ENCODE measurements at regions not wholly inside any gene's neighbourhood (a gene's known extent, or its start where the extent isn't known, plus 50 kb on each side); places are given as distances from the start of the nearest gene placed in this dataset.

DNA sequence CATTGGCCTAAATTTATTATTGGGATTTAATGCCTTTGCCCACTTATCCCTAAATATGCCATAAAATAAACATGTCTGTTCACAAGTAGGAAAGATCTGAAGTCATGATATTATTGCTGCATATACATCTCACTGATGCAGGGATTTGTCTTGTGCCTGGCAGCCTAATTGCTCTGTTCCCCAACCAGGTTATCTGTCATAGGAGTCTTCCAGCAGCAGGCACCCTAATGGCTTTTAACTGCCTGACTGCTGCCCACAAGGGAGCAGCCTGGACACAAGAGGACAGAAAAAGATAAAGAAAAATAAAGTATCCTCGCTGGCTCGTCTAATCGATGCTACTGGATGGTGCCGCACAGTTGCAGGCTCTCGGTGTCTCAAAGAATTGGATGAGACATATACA, 337.6 kb upstream of the FAR2 start:
- no peak overlapping the region for H3K4me3 ChIP-seq (ENCODE audit: low read length)
- ATAC-seq = no peak
- no peak overlapping the region for H3K27ac Mint-ChIP-seq
- H3K4me3 Mint-ChIP-seq = no peak overlapping the region
- 95% methylated on average over 5 of the region's 5 CpGs for WGBS (ENCODE audit: insufficient coverage)
- intact Hi-C loops (cut with micrococcal nuclease) = no loop called here
- H3K36me3 Mint-ChIP-seq = no peaks in the 10 kb centered on the region
- H3K9me3 ChIP-seq (ENCODE audit: control insufficient read depth, insufficient read depth, low read length) = no peaks in the 10 kb centered on the region
- peaks cover 0 to 9% of the 10 kb centered on the region in 2 donors for H3K9me3 Mint-ChIP-seq
- H3K4me1 ChIP-seq (ENCODE audit: control insufficient read depth, insufficient read depth, low read length) = no peaks in the 10 kb centered on the region
- peaks cover 0 to 3% of the 10 kb centered on the region in 2 donors for H3K27me3 Mint-ChIP-seq (ENCODE audit: low read depth in 2 of 2)
- no peaks in the 10 kb centered on the region for H3K36me3 ChIP-seq (ENCODE audit: control insufficient read depth, insufficient read depth, low read length)
- H3K4me1 Mint-ChIP-seq = no peaks in the 10 kb centered on the region
- no peak overlapping the region for H3K27ac ChIP-seq (ENCODE audit: low read length)
- H3K27me3 ChIP-seq (ENCODE audit: control insufficient read depth, insufficient read depth, low read length) = no peaks in the 10 kb centered on the region
- DNase-seq = no peak
- TF ChIP-seq, protein P1, sequence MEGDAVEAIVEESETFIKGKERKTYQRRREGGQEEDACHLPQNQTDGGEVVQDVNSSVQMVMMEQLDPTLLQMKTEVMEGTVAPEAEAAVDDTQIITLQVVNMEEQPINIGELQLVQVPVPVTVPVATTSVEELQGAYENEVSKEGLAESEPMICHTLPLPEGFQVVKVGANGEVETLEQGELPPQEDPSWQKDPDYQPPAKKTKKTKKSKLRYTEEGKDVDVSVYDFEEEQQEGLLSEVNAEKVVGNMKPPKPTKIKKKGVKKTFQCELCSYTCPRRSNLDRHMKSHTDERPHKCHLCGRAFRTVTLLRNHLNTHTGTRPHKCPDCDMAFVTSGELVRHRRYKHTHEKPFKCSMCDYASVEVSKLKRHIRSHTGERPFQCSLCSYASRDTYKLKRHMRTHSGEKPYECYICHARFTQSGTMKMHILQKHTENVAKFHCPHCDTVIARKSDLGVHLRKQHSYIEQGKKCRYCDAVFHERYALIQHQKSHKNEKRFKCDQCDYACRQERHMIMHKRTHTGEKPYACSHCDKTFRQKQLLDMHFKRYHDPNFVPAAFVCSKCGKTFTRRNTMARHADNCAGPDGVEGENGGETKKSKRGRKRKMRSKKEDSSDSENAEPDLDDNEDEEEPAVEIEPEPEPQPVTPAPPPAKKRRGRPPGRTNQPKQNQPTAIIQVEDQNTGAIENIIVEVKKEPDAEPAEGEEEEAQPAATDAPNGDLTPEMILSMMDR (IDR thresholded peaks at IDR 0.05) = no peak

DNA sequence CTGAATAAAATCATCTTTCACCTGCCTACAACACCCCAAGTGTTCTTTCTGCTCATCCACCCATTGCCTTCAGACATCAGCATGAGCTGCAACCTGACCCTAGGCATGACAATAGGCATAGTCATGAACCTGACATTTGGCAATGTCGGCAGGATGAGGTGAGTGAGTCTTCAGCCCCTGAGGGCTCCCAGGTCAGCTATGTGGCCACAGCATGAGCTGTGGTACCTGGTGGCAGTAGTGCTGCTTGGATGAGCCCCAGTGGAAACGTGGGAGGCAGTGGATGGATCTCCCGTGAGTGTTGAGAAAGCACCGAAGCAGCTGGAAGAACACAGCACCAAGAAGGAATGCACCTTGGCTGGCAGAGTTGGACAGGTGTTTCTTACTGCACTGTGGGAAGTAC, 334.8 kb upstream of the FAR2 start:
- no peaks in the 10 kb centered on the region for H3K27me3 ChIP-seq (ENCODE audit: control insufficient read depth, insufficient read depth, low read length)
- H3K27ac ChIP-seq (ENCODE audit: low read length) = no peak overlapping the region
- H3K36me3 ChIP-seq (ENCODE audit: control insufficient read depth, insufficient read depth, low read length) = no peaks in the 10 kb centered on the region
- intact Hi-C loops (cut with micrococcal nuclease) = no loop called here
- no peak overlapping the region for H3K4me3 ChIP-seq (ENCODE audit: low read length)
- H3K27ac Mint-ChIP-seq = no peak overlapping the region
- no peaks in the 10 kb centered on the region for H3K4me1 Mint-ChIP-seq
- no peaks in the 10 kb centered on the region for H3K36me3 Mint-ChIP-seq
- H3K9me3 Mint-ChIP-seq = peaks cover 0 to 3% of the 10 kb centered on the region in 2 donors
- no peak for ATAC-seq
- WGBS (ENCODE audit: insufficient coverage) = 82% methylated on average over 4 of the region's 4 CpGs
- no peak for DNase-seq
- TF ChIP-seq, protein P1 (IDR thresholded peaks at IDR 0.05) = no peak
- no peaks in the 10 kb centered on the region for H3K4me1 ChIP-seq (ENCODE audit: control insufficient read depth, insufficient read depth, low read length)
- no peaks in the 10 kb centered on the region for H3K9me3 ChIP-seq (ENCODE audit: control insufficient read depth, insufficient read depth, low read length)
- no peaks in the 10 kb centered on the region for H3K27me3 Mint-ChIP-seq (ENCODE audit: low read depth in 2 of 2)
- no peak overlapping the region for H3K4me3 Mint-ChIP-seq

DNA sequence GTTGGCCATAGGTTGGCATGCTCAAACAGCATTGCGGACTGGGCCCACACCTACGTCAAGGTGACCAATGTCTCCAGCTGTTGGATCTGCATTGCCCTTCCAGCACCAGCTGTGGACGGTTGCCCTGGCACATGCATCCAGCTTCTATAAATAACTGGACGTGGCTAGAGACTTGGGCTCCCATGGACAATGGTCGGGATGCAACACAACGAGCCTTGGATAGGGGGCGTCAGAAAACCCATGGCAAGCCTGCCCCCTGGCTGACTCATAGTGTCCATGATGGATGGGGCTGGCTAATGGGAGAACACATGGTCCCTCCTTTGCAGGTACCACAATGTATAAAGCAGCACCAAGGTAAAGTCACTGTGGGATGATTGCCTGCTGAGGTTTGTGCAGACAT, 331.6 kb upstream of the FAR2 start:
- DNase-seq (no peak), ATAC-seq (no peak)
- H3K36me3 Mint-ChIP-seq = no peaks in the 10 kb centered on the region
- H3K4me1 Mint-ChIP-seq = no peaks in the 10 kb centered on the region
- Histone ChIP-seq H3K36me3 (ENCODE audit: control insufficient read depth, insufficient read depth, low read length) (no peaks in the 10 kb centered on the region), H3K4me1 (ENCODE audit: control insufficient read depth, insufficient read depth, low read length) (no peaks in the 10 kb centered on the region), H3K4me3 (ENCODE audit: low read length) (no peak overlapping the region), H3K27me3 (ENCODE audit: control insufficient read depth, insufficient read depth, low read length) (no peaks in the 10 kb centered on the region), H3K9me3 (ENCODE audit: control insufficient read depth, insufficient read depth, low read length) (no peaks in the 10 kb centered on the region), H3K27ac (ENCODE audit: low read length) (no peak overlapping the region)
- H3K4me3 Mint-ChIP-seq = no peak overlapping the region
- no peak overlapping the region for H3K27ac Mint-ChIP-seq
- intact Hi-C loops (cut with micrococcal nuclease) = no loop called here
- TF ChIP-seq, protein P1 (IDR thresholded peaks at IDR 0.05) = no peak
- H3K27me3 Mint-ChIP-seq (ENCODE audit: low read depth in 2 of 2) = no peaks in the 10 kb centered on the region
- WGBS (ENCODE audit: insufficient coverage) = 82% methylated on average over 7 of the region's 7 CpGs
- H3K9me3 Mint-ChIP-seq = peaks cover 0 to 3% of the 10 kb centered on the region in 2 donors

DNA sequence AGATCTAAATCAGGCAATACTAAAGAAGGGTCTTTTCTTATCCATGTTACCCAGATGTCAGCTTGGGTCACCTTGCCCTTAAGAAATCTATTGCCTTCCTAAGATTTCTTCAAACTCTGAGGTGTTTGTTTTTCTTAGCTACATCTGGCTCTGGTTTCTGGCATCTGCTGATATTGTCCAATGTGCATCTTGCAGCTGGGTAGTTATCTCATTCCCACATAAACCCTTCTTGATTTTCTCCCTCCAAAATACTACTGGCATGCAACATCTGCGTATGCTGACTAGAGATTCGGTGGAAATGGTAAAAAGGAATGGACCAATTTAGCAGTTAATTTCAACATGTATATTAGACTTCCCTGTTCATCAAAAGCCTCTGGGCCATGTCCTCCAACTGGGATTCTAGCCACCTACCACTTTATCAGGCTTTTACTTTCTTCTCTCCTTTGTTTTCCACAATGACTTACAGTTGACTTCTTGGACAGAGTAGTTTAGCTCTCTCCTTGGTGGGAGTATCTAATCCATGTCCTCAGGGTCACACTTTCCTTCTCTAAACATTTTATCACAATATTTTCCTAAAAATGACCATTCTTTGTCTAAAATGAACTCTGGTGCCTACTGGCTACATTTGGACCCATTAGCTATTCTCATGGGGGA, 324.8 kb upstream of the FAR2 start:
- TF ChIP-seq, protein P1 (IDR thresholded peaks at IDR 0.05) = no peak
- 92% methylated on average over 2 of the region's 2 CpGs for WGBS (ENCODE audit: insufficient coverage)
- peaks cover 5 to 6% of the 10 kb centered on the region in 2 donors for H3K9me3 Mint-ChIP-seq
- H3K27ac Mint-ChIP-seq = no peak overlapping the region
- H3K9me3 ChIP-seq (ENCODE audit: control insufficient read depth, insufficient read depth, low read length) = no peaks in the 10 kb centered on the region
- intact Hi-C loops (cut with micrococcal nuclease) = no loop called here
- no peak for DNase-seq
- no peaks in the 10 kb centered on the region for H3K4me1 ChIP-seq (ENCODE audit: control insufficient read depth, insufficient read depth, low read length)
- no peak overlapping the region for H3K27ac ChIP-seq (ENCODE audit: low read length)
- no peak overlapping the region for H3K4me3 ChIP-seq (ENCODE audit: low read length)
- no peak for ATAC-seq
- no peak overlapping the region for H3K4me3 Mint-ChIP-seq
- no peaks in the 10 kb centered on the region for H3K27me3 Mint-ChIP-seq (ENCODE audit: low read depth in 2 of 2)
- no peaks in the 10 kb centered on the region for H3K27me3 ChIP-seq (ENCODE audit: control insufficient read depth, insufficient read depth, low read length)
- no peaks in the 10 kb centered on the region for H3K36me3 Mint-ChIP-seq
- H3K36me3 ChIP-seq (ENCODE audit: control insufficient read depth, insufficient read depth, low read length) = no peaks in the 10 kb centered on the region
- no peaks in the 10 kb centered on the region for H3K4me1 Mint-ChIP-seq

Data from natural killer cell (primary cell).